ENCODE measurements at regions not wholly inside any gene's neighbourhood (a gene's known extent, or its start where the extent isn't known, plus 50 kb on each side); places are given as distances from the start of the nearest gene placed in this dataset.
"Not testable (repeated sequence)": the region's sequence is repeated elsewhere in the genome, so short reads cannot be mapped to it uniquely, and the experiment has no call there.

- H3K4me3 ChIP-seq, result peak overlapping the region; percentile 40
- TF ChIP-seq CTCF (IDR thresholded peaks at IDR 0.05), result no peak
- H3K27ac ChIP-seq, result no peak overlapping the region
- no peak for DNase-seq (ENCODE audit: low spot score)
Measured at GRCh38 chr1:208731981-208732821, 488.0 kb upstream of the PLXNA2 start.

GRCh38 chr1:208737161-208737560, 493.0 kb upstream of the PLXNA2 start:
- no peak overlapping the region for H3K27ac ChIP-seq
- no peak for DNase-seq (ENCODE audit: low spot score)
- TF ChIP-seq CTCF (IDR thresholded peaks at IDR 0.05), result no peak
- H3K4me3 ChIP-seq, result no peak overlapping the region

DNA sequence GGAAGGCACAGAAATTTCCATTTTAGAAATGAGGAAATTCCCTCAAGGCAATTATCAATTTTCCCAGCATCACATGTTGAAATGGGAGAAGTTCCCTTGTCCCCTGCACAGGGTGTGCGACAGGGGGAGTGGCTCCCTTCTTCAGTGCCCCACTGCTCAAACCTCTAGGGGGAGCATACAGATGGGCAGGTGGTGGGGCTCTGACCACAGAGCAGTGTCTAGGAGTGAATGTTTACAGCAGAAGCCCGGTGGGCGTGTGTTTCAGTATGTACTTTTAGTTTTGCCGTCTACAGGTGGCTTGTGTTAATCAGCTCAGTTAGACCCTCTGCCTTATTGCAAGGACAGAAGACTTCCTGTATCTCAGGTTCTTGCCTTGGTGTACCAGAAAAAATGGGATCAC, 493.7 kb upstream of the PLXNA2 start:
- TF ChIP-seq CTCF (IDR thresholded peaks at IDR 0.05), result no peak
- no peak overlapping the region for H3K4me3 ChIP-seq
- H3K27ac ChIP-seq, result no peak overlapping the region
- DNase-seq (ENCODE audit: low spot score), result no peak

- DNase-seq (ENCODE audit: low spot score); H3K27ac ChIP-seq; H3K4me3 ChIP-seq: not testable (repeated sequence)
Measured at GRCh38 chr1:208739636-208740035, 495.5 kb upstream of the PLXNA2 start.

GRCh38 chr1:208741296-208741695, 497.1 kb upstream of the PLXNA2 start:
- no peak overlapping the region for H3K4me3 ChIP-seq
- TF ChIP-seq CTCF (IDR thresholded peaks at IDR 0.05), result no peak
- DNase-seq (ENCODE audit: low spot score), result no peak
- H3K27ac ChIP-seq, result no peak overlapping the region

DNA sequence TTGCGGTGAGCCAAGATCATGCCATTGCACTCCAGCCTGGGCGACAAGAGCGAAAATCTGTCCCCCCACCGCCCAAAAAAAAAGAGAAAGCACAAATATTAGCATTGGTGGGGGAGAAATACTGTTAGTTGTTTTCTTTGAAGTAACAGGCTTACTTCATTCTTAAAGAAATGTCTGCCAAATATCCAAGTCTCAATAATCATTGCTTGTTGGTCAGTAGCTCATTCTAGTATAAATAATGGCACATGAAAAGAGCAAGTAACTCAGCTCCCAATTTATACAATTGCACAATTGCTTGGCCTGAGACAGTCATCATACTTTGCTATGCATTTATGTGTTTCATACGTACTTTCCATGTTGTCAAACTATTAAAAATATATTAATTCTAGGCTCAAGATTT, 499.2 kb upstream of the PLXNA2 start:
- H3K4me3 ChIP-seq, result no peak overlapping the region
- TF ChIP-seq CTCF (IDR thresholded peaks at IDR 0.05), result no peak
- H3K27ac ChIP-seq, result no peak overlapping the region
- no peak for DNase-seq (ENCODE audit: low spot score)

- Histone ChIP-seq H3K27ac (no peak overlapping the region), H3K4me3 (no peak overlapping the region)
- DNase-seq (ENCODE audit: low spot score), result no peak
- TF ChIP-seq CTCF (IDR thresholded peaks at IDR 0.05), result no peak
Measured at GRCh38 chr1:208747979-208748378, 503.8 kb upstream of the PLXNA2 start.
